GM10266 (cell line): ENCODE measurements at regions not wholly inside any gene's neighbourhood (a gene's known extent, or its start where the extent isn't known, plus 50 kb on each side); places are given as distances from the start of the nearest gene placed in this dataset.
"Not testable (repeated sequence)": the region's sequence is repeated elsewhere in the genome, so short reads cannot be mapped to it uniquely, and the experiment has no call there.

Experiments used
- DNase-seq: peaks from one replicate; pipeline ENCODE4 v3.0.0; 2012; ENCODE audit errors: extremely low spot score
- CTCF ChIP-seq: IDR thresholded peaks from 2 replicates; pipeline ENCODE4 v1.5.1; 2012; ENCODE audit warnings: mild to moderate bottlenecking, low read depth; ENCODE audit not compliant: control insufficient read depth, insufficient read depth; ENCODE audit errors: missing control alignments

GRCh38 chr7:16089801-16090200 lies 331.5 kb downstream of the CRPPA start:
- no peak for DNase-seq
- TF ChIP-seq CTCF = no peak

GRCh38 chr7:16089191-16089590 lies 332.1 kb downstream of the CRPPA start:
- no peak for DNase-seq
- TF ChIP-seq CTCF = no peak

- no peak for TF ChIP-seq CTCF
- no peak for DNase-seq
Observed at GRCh38 chr7:16086743-16087142, 334.6 kb downstream of the CRPPA start.

- not testable (repeated sequence) for DNase-seq
Observed at GRCh38 chr7:16085780-16086179, 335.6 kb downstream of the CRPPA start.

GRCh38 chr7:16084875-16085274 lies 336.5 kb downstream of the CRPPA start:
- no peak for DNase-seq
- TF ChIP-seq CTCF = no peak

- no peak for DNase-seq
- no peak for TF ChIP-seq CTCF
Observed at GRCh38 chr7:16084370-16084769, 337.0 kb downstream of the CRPPA start.

GRCh38 chr7:16083931-16084330 lies 337.4 kb downstream of the CRPPA start:
- no peak for TF ChIP-seq CTCF
- no peak for DNase-seq

GRCh38 chr7:16080131-16080530 lies 341.2 kb downstream of the CRPPA start:
- no peak for DNase-seq
- no peak for TF ChIP-seq CTCF
